IMR-90 (cell line): ENCODE measurements at regions not wholly inside any gene's neighbourhood (a gene's known extent, or its start where the extent isn't known, plus 50 kb on each side); places are given as distances from the start of the nearest gene placed in this dataset.

Experiments
- ATAC-seq: fragments of 200-7000 bp; cut with Tn5 transposase; 2 replicates; pipeline ENCODE4 v1.9.1; 2020; ENCODE audit warnings: low read depth, mild to moderate bottlenecking, moderate library complexity
- BruUV-seq: library from RNA; stranded (reverse); fragments of 400-500 nt; replicated peaks from 2 replicates; lab custom pipeline; 2021; lab: Mats Ljungman, UMichigan
- CTCF ChIA-PET: fragments of 300-600 bp; formaldehyde crosslinking; extraction: SDS; loops from one replicate; lab custom pipeline; 2021; ENCODE audit warnings: antibody characterized with exemption; lab: Yijun Ruan, JAX
- POLR2A ChIA-PET: fragments of 300-600 bp; sonication (Branson Sonifier 250); formaldehyde crosslinking; loops from one replicate; lab custom pipeline; 2022; ENCODE audit warnings: antibody characterized with exemption; ENCODE audit not compliant: unreplicated experiment; lab: Charles Lee
- DNase-seq: peaks from one replicate; pipeline ENCODE4 v3.0.0; 2013
- H2AFZ ChIP-seq: replicated peaks from 2 replicates; pipeline ENCODE3; 2013; ENCODE audit warnings: low read length, mild to moderate bottlenecking; ENCODE audit not compliant: poor library complexity
- H2AK5ac ChIP-seq: 2 replicates; pipeline ENCODE4 v1.6.1; 2013; ENCODE audit warnings: low read depth, low read length, inconsistent platforms
- H2AK9ac ChIP-seq: replicated peaks from 2 replicates; pipeline ENCODE3; 2013; ENCODE audit warnings: mild to moderate bottlenecking, low read depth, low read length, moderate library complexity; ENCODE audit not compliant: poor library complexity
- H2BK120ac ChIP-seq: 2 replicates; pipeline ENCODE4 v1.6.1; 2013; ENCODE audit warnings: low read depth, low read length, inconsistent platforms
- H2BK15ac ChIP-seq: 3 replicates; pipeline ENCODE4 v1.6.1; 2013; ENCODE audit warnings: low read depth, low read length, inconsistent platforms
- H2BK20ac ChIP-seq: 2 replicates; pipeline ENCODE4 v1.6.1; 2013; ENCODE audit warnings: low read depth, mild to moderate bottlenecking, inconsistent platforms, low read length, moderate library complexity
- H2BK5ac ChIP-seq: 2 replicates; pipeline ENCODE4 v1.6.1; 2013; ENCODE audit warnings: mild to moderate bottlenecking, low read depth, low read length, inconsistent platforms; ENCODE audit not compliant: poor library complexity, severe bottlenecking
- H3K14ac ChIP-seq: replicated peaks from 2 replicates; pipeline ENCODE4 v1.6.1; 2013; ENCODE audit warnings: low read depth, low read length, inconsistent platforms
- H3K18ac ChIP-seq: 2 replicates; pipeline ENCODE4 v1.6.1; 2013; ENCODE audit warnings: low read depth, low read length, control low read depth
- H3K23ac ChIP-seq: 2 replicates; pipeline ENCODE4 v1.6.1; 2013; ENCODE audit warnings: low read depth, low read length, inconsistent platforms
- H3K27ac ChIP-seq: 2 replicates; pipeline ENCODE4 v1.5.1; 2013; ENCODE audit warnings: mild to moderate bottlenecking, control low read depth, low read length; ENCODE audit not compliant: insufficient read depth
- H3K27me3 ChIP-seq: 2 replicates; pipeline ENCODE4 v1.6.1; 2013; ENCODE audit warnings: low read length; ENCODE audit not compliant: control insufficient read depth, insufficient read depth
- H3K36me3 ChIP-seq: 2 replicates; pipeline ENCODE4 v1.6.1; 2013; ENCODE audit warnings: low read length, mixed read lengths; ENCODE audit not compliant: control insufficient read depth, insufficient read depth
- H3K4ac ChIP-seq: 2 replicates; pipeline ENCODE4 v1.6.1; 2013; ENCODE audit warnings: low read depth, low read length, inconsistent platforms
- H3K4me1 ChIP-seq: 2 replicates; pipeline ENCODE4 v1.6.1; 2013; ENCODE audit warnings: low read length, mixed read lengths; ENCODE audit not compliant: control insufficient read depth, insufficient read depth
- H3K4me2 ChIP-seq: 2 replicates; pipeline ENCODE4 v1.6.1; 2013; ENCODE audit warnings: low read depth, mild to moderate bottlenecking, control low read depth, low read length, moderate library complexity
- H3K4me3 ChIP-seq: 2 replicates; pipeline ENCODE4 v1.5.1; 2013; ENCODE audit warnings: low read depth, mild to moderate bottlenecking, control low read depth, low read length, moderate library complexity; ENCODE audit not compliant: insufficient read depth
- H3K56ac ChIP-seq: 2 replicates; pipeline ENCODE4 v1.6.1; 2013; ENCODE audit warnings: low read length, inconsistent platforms; ENCODE audit not compliant: insufficient read depth; ENCODE audit errors: extremely low read depth
- H3K79me1 ChIP-seq, 2 experiments: 2 replicates each; pipeline ENCODE4 v1.6.1; 2013; ENCODE audit warnings: low read length in 2 of 2, inconsistent platforms in 1 of 2, low read depth in 1 of 2
- H3K9ac ChIP-seq: 2 replicates; pipeline ENCODE4 v1.6.1; 2013; ENCODE audit warnings: low read depth, low read length, control low read depth
- H3K9me1 ChIP-seq: 2 replicates; pipeline ENCODE4 v1.6.1; 2013; ENCODE audit warnings: low read length, inconsistent platforms; ENCODE audit not compliant: insufficient read depth
- H3K9me3 ChIP-seq: 2 replicates; pipeline ENCODE4 v1.6.1; 2013; ENCODE audit warnings: low read length; ENCODE audit not compliant: control insufficient read depth, insufficient read depth
- H4K20me1 ChIP-seq: 2 replicates; pipeline ENCODE4 v1.6.1; 2013; ENCODE audit warnings: low read length, inconsistent platforms; ENCODE audit not compliant: insufficient read depth
- H4K5ac ChIP-seq: 2 replicates; pipeline ENCODE4 v1.6.1; 2013; ENCODE audit warnings: mild to moderate bottlenecking, low read depth, low read length, control low read depth
- H4K8ac ChIP-seq, 2 experiments: 2 replicates each; pipeline ENCODE4 v1.6.1; 2013; ENCODE audit warnings: low read depth in 2 of 2, low read length in 2 of 2, control low read depth in 1 of 2, inconsistent platforms in 1 of 2
- H4K91ac ChIP-seq: 2 replicates; pipeline ENCODE4 v1.6.1; 2013; ENCODE audit warnings: low read depth, low read length, inconsistent platforms; ENCODE audit not compliant: insufficient read depth
- BHLHE40 ChIP-seq: fragments of 150-350 bp; IDR thresholded peaks from 2 replicates; pipeline ENCODE4 v1.6.1; 2016; ENCODE audit warnings: mild to moderate bottlenecking, low read depth, low read length
- CEBPB ChIP-seq: IDR thresholded peaks from 2 replicates; pipeline ENCODE4 v1.6.1; 2012; ENCODE audit warnings: low read depth, low read length, improper control_type of control experiment
- CHD1 ChIP-seq: IDR thresholded peaks from 2 replicates; pipeline ENCODE4 v1.6.1; 2012; ENCODE audit warnings: low read depth, low read length, improper control_type of control experiment
- ELK1 ChIP-seq: fragments of 150-350 bp; IDR thresholded peaks from 2 replicates; pipeline ENCODE4 v1.6.1; 2016; ENCODE audit warnings: low read depth, mild to moderate bottlenecking, low read length, moderate library complexity, borderline replicate concordance
- FOS ChIP-seq: fragments of 150-350 bp; IDR thresholded peaks from 2 replicates; pipeline ENCODE4 v1.6.1; 2016; ENCODE audit warnings: low read depth, low read length
- MAFK ChIP-seq: IDR thresholded peaks from 2 replicates; pipeline ENCODE4 v1.6.1; 2012; ENCODE audit warnings: low read depth, low read length, improper control_type of control experiment
- MAZ ChIP-seq: IDR thresholded peaks from 2 replicates; pipeline ENCODE4 v1.6.1; 2012; ENCODE audit warnings: low read depth, mild to moderate bottlenecking, low read length, improper control_type of control experiment, moderate library complexity, borderline replicate concordance
- MXI1 ChIP-seq: IDR thresholded peaks from 2 replicates; pipeline ENCODE4 v1.6.1; 2012; ENCODE audit warnings: low read depth, mild to moderate bottlenecking, low read length, moderate library complexity, borderline replicate concordance
- NFE2L2 ChIP-seq: fragments of 150-350 bp; IDR thresholded peaks from 2 replicates; pipeline ENCODE4 v1.6.1; 2016; ENCODE audit warnings: low read depth, mild to moderate bottlenecking, low read length
- POLR2A ChIP-seq: IDR thresholded peaks from 2 replicates; pipeline ENCODE4 v1.6.1; 2012; ENCODE audit warnings: mild to moderate bottlenecking, low read depth, low read length
- RAD21 ChIP-seq: IDR thresholded peaks from 2 replicates; pipeline ENCODE4 v1.6.1; 2012; ENCODE audit warnings: low read length, improper control_type of control experiment
- RCOR1 ChIP-seq: IDR thresholded peaks from 2 replicates; pipeline ENCODE4 v1.6.1; 2012; ENCODE audit warnings: mild to moderate bottlenecking, low read length, improper control_type of control experiment; ENCODE audit not compliant: insufficient replicate concordance
- RFX5 ChIP-seq: IDR thresholded peaks from 2 replicates; pipeline ENCODE4 v1.8.0; 2012; ENCODE audit warnings: low read depth, mild to moderate bottlenecking, low read length, moderate library complexity
- SMC3 ChIP-seq: fragments of 150-350 bp; IDR thresholded peaks from 2 replicates; pipeline ENCODE4 v1.6.1; 2016; ENCODE audit warnings: low read depth, mild to moderate bottlenecking, antibody characterized with exemption, low read length, moderate library complexity
- dilution Hi-C: fragments of 300-500 bp; cut with HindIII; formaldehyde crosslinking; loops from one replicate; pipeline ENCODE4 v1.14.3; 2018; ENCODE audit warnings: low sequenced_read_pairs; ENCODE audit not compliant: unreplicated experiment
- in situ Hi-C: fragments of 300-500 bp; cut with MboI; formaldehyde crosslinking; loops from 3 replicates; pipeline ENCODE4 v1.14.3; 2019; ENCODE audit warnings: low sequenced_read_pairs, inconsistent platforms, mixed read lengths
- intact Hi-C: fragments of 100-400 bp; cut with micrococcal nuclease; formaldehyde crosslinking; loops from 2 replicates; pipeline ENCODE4 v1.10.0; 2022
- TF ChIP-seq, protein P1 (sequence below): fragments of 150-350 bp; IDR thresholded peaks from 2 replicates; pipeline ENCODE4 v1.6.1; 2017; ENCODE audit warnings: mild to moderate bottlenecking, antibody characterized with exemption, low read length, low read depth
- TF ChIP-seq, protein P2 (sequence below): conservative IDR thresholded peaks from 2 replicates; pipeline ENCODE4 v1.5.1; 2012; ENCODE audit warnings: mild to moderate bottlenecking, low read depth, low read length, improper control_type of control experiment

DNA sequence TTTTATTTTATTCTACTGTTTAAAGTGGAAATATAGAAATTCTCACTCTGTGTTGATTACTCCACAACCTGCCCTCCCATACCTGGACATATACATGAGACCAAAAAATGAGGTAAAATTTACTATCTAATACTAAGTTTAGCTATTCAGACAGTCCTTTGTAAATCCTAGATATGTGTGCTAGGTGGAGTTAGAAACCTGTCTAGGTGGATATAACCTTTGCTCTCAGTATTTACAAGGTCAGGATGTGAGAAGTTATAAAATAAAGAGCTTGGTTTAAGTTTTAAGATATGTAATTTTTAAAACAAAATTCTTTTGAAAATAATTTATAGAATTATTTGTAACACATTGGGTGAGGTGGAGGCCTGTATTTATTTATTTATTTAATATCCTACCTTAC, 221.5 kb downstream of the PCDH7 start:
- no peak overlapping the region for H2BK5ac ChIP-seq
- H3K9me1 ChIP-seq = no peaks in the 10 kb centered on the region
- H3K79me1 ChIP-seq = no peaks in the 10 kb centered on the region
- dilution Hi-C loops = no loop called here
- ATAC-seq (no peak), DNase-seq (no peak)
- no TSS peak for BruUV-seq
- H2AK9ac ChIP-seq = no peak overlapping the region
- H3K14ac ChIP-seq = no peak overlapping the region
- no peak overlapping the region for H2AK5ac ChIP-seq
- H3K4me2 ChIP-seq = no peak overlapping the region
- no peak overlapping the region for H2BK20ac ChIP-seq
- H3K56ac ChIP-seq = no peak overlapping the region
- H3K27me3 ChIP-seq = no peaks in the 10 kb centered on the region
- H3K9ac ChIP-seq = no peak overlapping the region
- TF ChIP-seq RFX5 (no peak), FOS (no peak), POLR2A (no peak), NFE2L2 (no peak), RCOR1 (no peak), MAZ (no peak), CEBPB (no peak), CHD1 (no peak), ELK1 (no peak), RAD21 (no peak), BHLHE40 (no peak), MAFK (no peak), SMC3 (no peak), MXI1 (no peak)
- TF ChIP-seq, protein P1, sequence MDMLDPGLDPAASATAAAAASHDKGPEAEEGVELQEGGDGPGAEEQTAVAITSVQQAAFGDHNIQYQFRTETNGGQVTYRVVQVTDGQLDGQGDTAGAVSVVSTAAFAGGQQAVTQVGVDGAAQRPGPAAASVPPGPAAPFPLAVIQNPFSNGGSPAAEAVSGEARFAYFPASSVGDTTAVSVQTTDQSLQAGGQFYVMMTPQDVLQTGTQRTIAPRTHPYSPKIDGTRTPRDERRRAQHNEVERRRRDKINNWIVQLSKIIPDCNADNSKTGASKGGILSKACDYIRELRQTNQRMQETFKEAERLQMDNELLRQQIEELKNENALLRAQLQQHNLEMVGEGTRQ = no peak
- TF ChIP-seq, protein P2, sequence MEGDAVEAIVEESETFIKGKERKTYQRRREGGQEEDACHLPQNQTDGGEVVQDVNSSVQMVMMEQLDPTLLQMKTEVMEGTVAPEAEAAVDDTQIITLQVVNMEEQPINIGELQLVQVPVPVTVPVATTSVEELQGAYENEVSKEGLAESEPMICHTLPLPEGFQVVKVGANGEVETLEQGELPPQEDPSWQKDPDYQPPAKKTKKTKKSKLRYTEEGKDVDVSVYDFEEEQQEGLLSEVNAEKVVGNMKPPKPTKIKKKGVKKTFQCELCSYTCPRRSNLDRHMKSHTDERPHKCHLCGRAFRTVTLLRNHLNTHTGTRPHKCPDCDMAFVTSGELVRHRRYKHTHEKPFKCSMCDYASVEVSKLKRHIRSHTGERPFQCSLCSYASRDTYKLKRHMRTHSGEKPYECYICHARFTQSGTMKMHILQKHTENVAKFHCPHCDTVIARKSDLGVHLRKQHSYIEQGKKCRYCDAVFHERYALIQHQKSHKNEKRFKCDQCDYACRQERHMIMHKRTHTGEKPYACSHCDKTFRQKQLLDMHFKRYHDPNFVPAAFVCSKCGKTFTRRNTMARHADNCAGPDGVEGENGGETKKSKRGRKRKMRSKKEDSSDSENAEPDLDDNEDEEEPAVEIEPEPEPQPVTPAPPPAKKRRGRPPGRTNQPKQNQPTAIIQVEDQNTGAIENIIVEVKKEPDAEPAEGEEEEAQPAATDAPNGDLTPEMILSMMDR = no peak
- POLR2A ChIA-PET = no interaction called here
- CTCF ChIA-PET = no interaction called here
- H4K91ac ChIP-seq = no peak overlapping the region
- no peak overlapping the region for H3K23ac ChIP-seq
- H3K4ac ChIP-seq = no peak overlapping the region
- no peak overlapping the region for H3K18ac ChIP-seq
- H3K36me3 ChIP-seq = no peaks in the 10 kb centered on the region
- intact Hi-C loops = no loop called here
- H2BK120ac ChIP-seq = no peak overlapping the region
- H4K5ac ChIP-seq = no peak overlapping the region
- H4K20me1 ChIP-seq = no peaks in the 10 kb centered on the region
- H2AFZ ChIP-seq = no peak overlapping the region
- no peak overlapping the region for H3K4me3 ChIP-seq
- no peak overlapping the region for H2BK15ac ChIP-seq
- no peak overlapping the region for H4K8ac ChIP-seq
- H3K4me1 ChIP-seq = peaks cover 3% of the 10 kb centered on the region; the same call in 1 of the 2 replicates
- no peak overlapping the region for H3K27ac ChIP-seq
- H3K9me3 ChIP-seq = no peaks in the 10 kb centered on the region
- in situ Hi-C loops = no loop called here
